Fibroblast of pulmonary artery (primary cell): ENCODE measurements at regions not wholly inside any gene's neighbourhood (a gene's known extent, or its start where the extent isn't known, plus 50 kb on each side); places are given as distances from the start of the nearest gene placed in this dataset.

ENCODE experiments used
- DNase-seq: peaks from one replicate; pipeline ENCODE4 v3.0.0-alpha.2; 2010; ENCODE audit warnings: low read depth
- H3K4me3 ChIP-seq: replicated peaks from 2 replicates; pipeline ENCODE4 v1.5.1; 2011; ENCODE audit warnings: low read depth, mild to moderate bottlenecking, control low read depth, low read length, moderate library complexity
- TF ChIP-seq, protein P1 (sequence below): IDR thresholded peaks from 2 replicates; pipeline ENCODE4 v1.5.1; 2011; ENCODE audit warnings: mild to moderate bottlenecking, control low read depth, low read length, inconsistent platforms; ENCODE audit errors: missing control alignments

DNA sequence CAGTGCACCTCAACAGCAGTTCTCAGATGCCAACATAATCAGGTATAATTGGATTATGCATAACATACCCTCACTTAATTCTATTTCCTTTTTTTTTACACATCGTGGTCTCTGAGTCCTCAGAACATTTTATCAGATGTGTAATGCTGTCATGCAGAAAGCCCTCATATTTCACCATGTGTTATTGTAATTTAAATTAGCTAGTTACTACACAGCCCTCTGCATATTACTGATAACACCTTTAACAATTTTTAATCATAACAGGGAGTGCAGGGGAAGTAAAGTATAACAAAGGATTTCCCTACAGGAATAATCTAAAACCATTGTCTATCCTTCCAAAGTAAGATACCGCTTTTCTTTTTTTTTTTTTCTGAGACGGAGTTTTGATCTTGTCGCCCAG, 91.9 kb upstream of the CCDC28A start:
- H3K4me3 ChIP-seq = no peak overlapping the region
- no peak for DNase-seq
- TF ChIP-seq, protein P1, sequence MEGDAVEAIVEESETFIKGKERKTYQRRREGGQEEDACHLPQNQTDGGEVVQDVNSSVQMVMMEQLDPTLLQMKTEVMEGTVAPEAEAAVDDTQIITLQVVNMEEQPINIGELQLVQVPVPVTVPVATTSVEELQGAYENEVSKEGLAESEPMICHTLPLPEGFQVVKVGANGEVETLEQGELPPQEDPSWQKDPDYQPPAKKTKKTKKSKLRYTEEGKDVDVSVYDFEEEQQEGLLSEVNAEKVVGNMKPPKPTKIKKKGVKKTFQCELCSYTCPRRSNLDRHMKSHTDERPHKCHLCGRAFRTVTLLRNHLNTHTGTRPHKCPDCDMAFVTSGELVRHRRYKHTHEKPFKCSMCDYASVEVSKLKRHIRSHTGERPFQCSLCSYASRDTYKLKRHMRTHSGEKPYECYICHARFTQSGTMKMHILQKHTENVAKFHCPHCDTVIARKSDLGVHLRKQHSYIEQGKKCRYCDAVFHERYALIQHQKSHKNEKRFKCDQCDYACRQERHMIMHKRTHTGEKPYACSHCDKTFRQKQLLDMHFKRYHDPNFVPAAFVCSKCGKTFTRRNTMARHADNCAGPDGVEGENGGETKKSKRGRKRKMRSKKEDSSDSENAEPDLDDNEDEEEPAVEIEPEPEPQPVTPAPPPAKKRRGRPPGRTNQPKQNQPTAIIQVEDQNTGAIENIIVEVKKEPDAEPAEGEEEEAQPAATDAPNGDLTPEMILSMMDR = no peak

DNA sequence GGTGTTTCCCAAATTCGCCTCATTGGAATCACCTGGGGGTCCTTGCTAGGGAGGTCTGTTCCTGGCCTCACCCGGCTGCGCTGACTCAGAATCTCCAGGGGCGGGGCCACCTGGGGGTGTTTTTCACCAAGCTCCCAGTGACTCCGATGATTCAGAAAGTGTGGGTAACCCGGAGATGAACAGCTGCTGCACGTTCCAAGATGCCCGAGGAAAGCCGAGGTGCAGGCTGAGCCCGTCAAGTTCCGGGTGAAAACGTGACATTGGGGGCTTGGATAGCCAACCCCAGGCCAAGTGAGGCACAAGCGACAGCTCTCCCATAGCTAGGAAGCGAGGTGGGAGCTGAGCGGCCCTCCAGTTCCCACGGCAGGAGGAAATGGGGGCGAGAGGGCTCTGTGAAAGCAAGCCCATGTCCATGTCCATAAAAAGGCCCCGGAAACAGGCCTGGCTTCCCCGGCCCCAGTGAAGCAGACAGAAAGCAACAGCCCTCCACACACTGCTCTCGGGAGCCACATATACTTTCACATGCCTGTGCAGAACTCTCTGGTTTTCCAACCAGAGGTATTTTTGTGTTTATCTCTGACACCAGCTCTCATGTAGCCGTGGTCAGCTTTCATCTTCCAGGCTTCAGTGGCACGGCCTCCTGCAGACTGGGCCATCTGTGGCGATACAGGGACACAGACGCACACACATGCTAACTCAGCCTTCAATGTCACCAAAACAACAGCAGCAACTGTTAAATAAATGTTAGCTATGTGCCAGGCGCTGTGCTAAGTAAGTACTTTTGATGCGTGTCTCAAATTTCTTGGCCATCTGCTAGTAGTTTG, 90.7 kb upstream of the CCDC28A start:
- TF ChIP-seq, protein P1 = no peak
- peak; percentile 28 for DNase-seq
- H3K4me3 ChIP-seq = no peak overlapping the region

DNA sequence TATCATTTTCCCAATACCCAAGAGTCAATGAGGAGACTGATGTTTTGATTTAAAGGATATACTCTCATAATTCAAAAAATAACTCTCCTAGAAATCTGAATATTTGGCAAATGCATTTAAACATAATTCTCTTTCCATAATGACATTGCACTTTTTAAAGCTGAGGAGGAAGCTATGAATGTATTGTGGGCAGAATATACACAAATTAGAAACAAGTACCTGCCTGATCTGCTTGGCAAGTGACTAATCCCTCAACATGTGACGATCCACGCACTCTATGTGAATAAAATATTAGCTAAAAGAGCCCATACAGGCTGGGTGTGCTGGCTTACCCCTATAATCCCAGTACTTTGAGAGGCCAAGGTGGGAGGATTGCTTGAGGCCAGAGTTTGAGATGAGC, 88.3 kb upstream of the CCDC28A start:
- TF ChIP-seq, protein P1 = no peak
- DNase-seq = no peak
- no peak overlapping the region for H3K4me3 ChIP-seq

DNA sequence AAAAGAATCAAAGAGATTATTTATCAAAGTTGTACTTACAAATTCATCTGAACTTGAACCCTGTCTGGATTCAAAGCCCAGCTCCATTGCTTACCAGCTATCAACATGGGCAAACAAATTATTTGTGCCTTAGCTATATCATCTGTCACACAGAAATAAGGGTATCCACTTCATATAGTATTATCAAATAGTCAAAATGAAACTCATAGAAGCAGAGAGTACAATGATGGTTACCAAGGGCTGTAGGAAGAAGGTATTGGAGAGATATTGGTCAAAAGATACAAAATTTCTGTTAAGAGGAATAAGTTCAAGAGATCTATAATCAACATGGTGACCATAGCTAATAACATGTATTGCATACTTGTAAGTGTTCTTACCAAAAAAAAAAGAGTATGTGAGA, 87.8 kb upstream of the CCDC28A start:
- no peak overlapping the region for H3K4me3 ChIP-seq
- no peak for DNase-seq
- TF ChIP-seq, protein P1 = no peak

DNA sequence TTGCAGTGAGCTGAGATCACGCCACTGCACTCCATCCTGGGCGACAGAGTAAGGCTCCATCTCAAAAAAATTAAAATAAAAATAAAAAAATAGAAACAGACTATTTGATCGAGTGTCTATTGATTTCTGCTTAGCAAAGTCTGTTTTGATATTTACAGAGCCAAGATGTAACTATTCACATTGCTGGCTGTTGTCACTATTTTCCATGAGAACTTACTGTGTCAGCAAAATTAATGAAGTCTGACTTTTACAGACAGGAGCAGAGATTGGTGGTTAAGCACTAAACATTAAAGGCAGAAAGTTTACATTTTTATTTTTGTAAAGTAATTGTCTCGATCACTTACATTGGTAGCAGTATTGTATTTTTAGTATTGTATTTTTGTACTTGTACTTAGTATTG, 85.0 kb upstream of the CCDC28A start:
- no peak for DNase-seq
- H3K4me3 ChIP-seq = no peak overlapping the region
- TF ChIP-seq, protein P1 = no peak

DNA sequence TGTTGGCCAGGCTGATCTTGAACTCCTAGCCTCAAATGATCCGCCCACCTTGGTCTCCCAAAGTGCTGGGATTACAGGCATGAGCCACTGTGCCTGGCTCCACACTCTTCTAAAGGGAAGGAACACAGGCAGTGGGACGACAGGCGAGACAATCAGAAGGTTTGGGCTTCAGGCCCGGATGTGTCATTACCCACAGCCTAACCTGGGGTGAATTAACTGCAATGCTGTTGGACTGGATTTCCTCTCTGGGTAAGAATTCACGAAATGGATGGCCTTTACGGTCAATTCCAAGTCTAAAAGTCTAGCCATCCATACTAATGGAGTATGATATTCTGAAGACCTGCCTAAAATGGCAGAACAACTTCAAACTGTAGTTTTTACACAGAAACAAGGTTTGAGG, 83.7 kb upstream of the CCDC28A start:
- no peak for DNase-seq
- TF ChIP-seq, protein P1 = no peak
- no peak overlapping the region for H3K4me3 ChIP-seq

DNA sequence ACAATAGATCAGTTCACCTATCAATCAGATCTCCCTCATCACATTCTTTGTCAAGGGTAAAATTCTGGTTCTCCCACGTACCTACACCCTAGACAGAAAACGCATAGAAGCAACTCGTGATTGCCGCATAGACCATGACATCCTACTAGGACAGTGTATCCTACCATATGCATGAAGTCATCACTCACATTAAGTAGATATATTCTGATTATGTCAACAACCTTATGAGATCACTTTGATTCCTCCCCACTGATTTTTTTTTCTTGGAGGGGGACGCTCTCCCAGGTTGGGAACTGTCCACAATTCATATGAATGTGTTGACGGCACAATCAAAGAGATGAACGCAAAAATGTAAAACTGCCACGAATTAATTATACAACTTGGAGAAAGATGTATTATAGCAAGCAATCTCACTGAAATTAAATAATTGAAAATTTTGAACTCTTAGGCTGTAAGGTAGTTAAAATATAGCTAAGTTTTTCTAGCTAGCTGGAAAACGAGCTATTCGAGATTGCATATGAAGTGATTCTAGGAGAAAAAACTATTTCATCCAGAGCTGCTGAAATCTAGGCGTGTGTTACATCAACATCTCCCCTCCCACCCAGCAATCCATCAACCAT, 82.5 kb upstream of the CCDC28A start:
- DNase-seq = no peak
- TF ChIP-seq, protein P1 = no peak
- peak overlapping the region; percentile 74 for H3K4me3 ChIP-seq
